Lower lobe of right lung (tissue), 2 donors: ENCODE measurements at regions not wholly inside any gene's neighbourhood (a gene's known extent, or its start where the extent isn't known, plus 50 kb on each side); places are given as distances from the start of the nearest gene placed in this dataset.

ENCODE experiments used
- ATAC-seq, 2 donors: fragments of 200-7000 bp; cut with Tn5 transposase; one replicate each; pipeline ENCODE4 v1.9.1; 2020 to 2022; ENCODE audit warnings: mild to moderate bottlenecking in 2 of 2, moderate library complexity in 2 of 2
- DNase-seq: peaks from one replicate; pipeline ENCODE4 v3.0.0-alpha.2; 2020
- H3K27ac ChIP-seq: fragments of 200-600 bp; one replicate; pipeline ENCODE4 v1.8.0; 2022
- H3K27me3 ChIP-seq: fragments of 200-600 bp; one replicate; pipeline ENCODE4 v1.8.0; 2022; ENCODE audit warnings: low read depth
- H3K36me3 ChIP-seq: fragments of 200-600 bp; one replicate; pipeline ENCODE4 v1.8.0; 2022; ENCODE audit warnings: mild to moderate bottlenecking
- H3K4me1 ChIP-seq: fragments of 200-600 bp; one replicate; pipeline ENCODE4 v1.8.0; 2022
- H3K4me3 ChIP-seq: fragments of 200-600 bp; one replicate; pipeline ENCODE4 v1.8.0; 2022; ENCODE audit warnings: mild to moderate bottlenecking
- H3K9me3 ChIP-seq: fragments of 200-600 bp; one replicate; pipeline ENCODE4 v1.8.0; 2022
- CTCF ChIP-seq: fragments of 200-600 bp; IDR thresholded peaks from one replicate; pipeline ENCODE4 v1.8.0; 2022; ENCODE audit warnings: antibody characterized with exemption, mild to moderate bottlenecking
- intact Hi-C: fragments of 100-400 bp; cut with DNase I; formaldehyde crosslinking; loops from one replicate; pipeline ENCODE4 v1.11.0; 2022
- donor health status: DM: no; HTN: yes; CAD: no; lungs with severe emphysema.

- DNase-seq (no peak), ATAC-seq (peak in 1 of 2 donors; percentile 50)
- intact Hi-C loops = no loop called here
- Histone ChIP-seq H3K4me1 (no peaks in the 10 kb centered on the region), H3K9me3 (no peaks in the 10 kb centered on the region), H3K4me3 (no peak overlapping the region), H3K36me3 (no peaks in the 10 kb centered on the region), H3K27ac (no peak overlapping the region), H3K27me3 (no peaks in the 10 kb centered on the region)
- TF ChIP-seq CTCF = no peak
These were observed 113.2 kb upstream of the SOX21 start for GRCh38 chr13:94825507-94825906.

- Histone ChIP-seq H3K4me1 (no peaks in the 10 kb centered on the region), H3K4me3 (no peak overlapping the region), H3K27ac (no peak overlapping the region), H3K27me3 (no peaks in the 10 kb centered on the region), H3K9me3 (no peaks in the 10 kb centered on the region), H3K36me3 (no peaks in the 10 kb centered on the region)
- intact Hi-C loops = no loop called here
- DNase-seq (no peak), ATAC-seq (no peak)
- TF ChIP-seq CTCF = no peak
These were observed 112.3 kb upstream of the SOX21 start for GRCh38 chr13:94824601-94825000.

GRCh38 chr13:94822356-94822755, 110.0 kb upstream of the SOX21 start:
- ATAC-seq = no peak
- H3K27me3 ChIP-seq = no peaks in the 10 kb centered on the region
- no peak overlapping the region for H3K27ac ChIP-seq
- intact Hi-C loops = no loop called here
- H3K4me3 ChIP-seq = no peak overlapping the region
- no peaks in the 10 kb centered on the region for H3K4me1 ChIP-seq
- H3K36me3 ChIP-seq = no peaks in the 10 kb centered on the region
- TF ChIP-seq CTCF = no peak
- no peak for DNase-seq
- no peaks in the 10 kb centered on the region for H3K9me3 ChIP-seq

GRCh38 chr13:94816256-94816655, 103.9 kb upstream of the SOX21 start:
- intact Hi-C loops = no loop called here
- Histone ChIP-seq H3K4me3 (no peak overlapping the region), H3K27ac (no peak overlapping the region), H3K4me1 (peaks cover 6% of the 10 kb centered on the region), H3K9me3 (no peaks in the 10 kb centered on the region), H3K36me3 (no peaks in the 10 kb centered on the region), H3K27me3 (no peaks in the 10 kb centered on the region)
- no peak for DNase-seq
- no peak for TF ChIP-seq CTCF
- no peak for ATAC-seq

- intact Hi-C loops = no loop called here
- ATAC-seq = peak in 1 of 2 donors; percentile 28
- no peak overlapping the region for H3K27ac ChIP-seq
- H3K27me3 ChIP-seq = no peaks in the 10 kb centered on the region
- H3K36me3 ChIP-seq = no peaks in the 10 kb centered on the region
- H3K4me3 ChIP-seq = no peak overlapping the region
- DNase-seq = no peak
- H3K9me3 ChIP-seq = no peaks in the 10 kb centered on the region
- H3K4me1 ChIP-seq = peaks cover 6% of the 10 kb centered on the region
- TF ChIP-seq CTCF = no peak
These were observed 101.7 kb upstream of the SOX21 start for GRCh38 chr13:94813920-94814475.

- Histone ChIP-seq H3K4me3 (no peak overlapping the region), H3K4me1 (peaks cover 6% of the 10 kb centered on the region), H3K9me3 (no peaks in the 10 kb centered on the region), H3K27me3 (no peaks in the 10 kb centered on the region), H3K27ac (no peak overlapping the region), H3K36me3 (no peaks in the 10 kb centered on the region)
- DNase-seq (no peak), ATAC-seq (no peak)
- intact Hi-C loops = no loop called here
- TF ChIP-seq CTCF = no peak
These were observed 99.4 kb upstream of the SOX21 start for GRCh38 chr13:94811753-94812152.
